ENCODE measurements at regions not wholly inside any gene's neighbourhood (a gene's known extent, or its start where the extent isn't known, plus 50 kb on each side); places are given as distances from the start of the nearest gene placed in this dataset.
A peak's percentile ranks its signal among the peaks of the same experiment; 100 is the strongest.

- no peak for ATAC-seq (ENCODE audit: poor library complexity)
- intact Hi-C loops (cut with DNase I): no loop called here
- no peak for DNase-seq
These were observed 138.0 kb upstream of the GLI2 start for GRCh38 chr2:120597595-120598193.

- intact Hi-C loops (cut with DNase I): no loop called here
- DNase-seq: no peak
- no peak for ATAC-seq (ENCODE audit: poor library complexity)
These were observed 137.3 kb upstream of the GLI2 start for GRCh38 chr2:120598416-120598815.

GRCh38 chr2:120599072-120599471 is 136.6 kb upstream of the GLI2 start:
- no peak for DNase-seq
- intact Hi-C loops (cut with DNase I): no loop called here

GRCh38 chr2:120599656-120600055 is 136.0 kb upstream of the GLI2 start:
- no peak for ATAC-seq (ENCODE audit: poor library complexity)
- DNase-seq: no peak
- intact Hi-C loops (cut with DNase I): no loop called here

More at GRCh38 chr2:120599072-120599471, 136.6 kb upstream of the GLI2 start:
- no peak for ATAC-seq (ENCODE audit: poor library complexity)

- intact Hi-C loops (cut with DNase I): no loop called here
- DNase-seq (no peak), ATAC-seq (ENCODE audit: poor library complexity) (no peak)
These were observed 135.3 kb upstream of the GLI2 start for GRCh38 chr2:120600335-120600734.

DNA sequence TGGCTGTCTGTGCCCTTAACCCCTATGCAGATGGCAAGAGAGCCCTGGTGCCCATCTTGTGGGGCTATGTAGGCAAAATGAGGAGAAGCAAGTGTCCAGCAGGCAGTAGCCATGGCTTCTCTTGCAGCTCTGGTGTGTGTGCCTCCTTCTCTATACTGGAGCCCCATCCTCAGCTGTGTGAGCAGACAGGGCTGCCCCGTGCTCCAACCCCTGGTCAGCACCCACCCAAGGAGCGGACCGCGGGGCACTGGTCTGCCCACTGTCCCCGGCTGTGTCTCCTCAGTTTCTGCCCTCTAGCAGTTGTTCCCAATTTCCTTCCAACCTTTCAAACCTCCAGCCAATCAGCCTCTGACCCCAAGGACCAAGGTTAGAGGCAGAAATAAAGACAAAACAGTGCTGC is 134.9 kb upstream of the GLI2 start:
- ATAC-seq (ENCODE audit: poor library complexity) (no peak), DNase-seq (no peak)
- intact Hi-C loops (cut with DNase I): no loop called here

DNA sequence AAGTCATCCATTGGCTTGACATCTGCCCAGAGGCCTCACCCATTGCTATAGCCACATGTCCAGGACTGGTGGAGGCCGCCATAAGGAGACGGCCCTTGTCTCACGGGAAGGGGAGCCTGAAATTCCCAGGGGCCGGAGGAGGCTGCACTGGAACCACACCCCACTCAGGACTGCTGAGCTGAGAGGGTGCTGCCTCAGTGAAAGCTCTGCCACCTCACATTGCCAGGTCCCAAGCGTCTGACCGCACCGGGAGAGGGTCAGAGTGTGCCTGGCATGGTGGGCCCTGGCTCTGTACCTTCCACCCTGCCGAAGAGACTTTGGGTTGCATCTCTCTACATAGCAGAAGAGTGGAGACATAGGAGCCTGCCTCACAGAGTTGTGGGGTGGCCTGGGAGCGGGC is 134.1 kb upstream of the GLI2 start:
- ATAC-seq (ENCODE audit: poor library complexity) (no peak), DNase-seq (peak; percentile 16)
- intact Hi-C loops (cut with DNase I): no loop called here

GRCh38 chr2:120602251-120602650 is 133.4 kb upstream of the GLI2 start:
- no peak for ATAC-seq (ENCODE audit: poor library complexity)
- DNase-seq: peak; percentile 17
- intact Hi-C loops (cut with DNase I): no loop called here

DNA sequence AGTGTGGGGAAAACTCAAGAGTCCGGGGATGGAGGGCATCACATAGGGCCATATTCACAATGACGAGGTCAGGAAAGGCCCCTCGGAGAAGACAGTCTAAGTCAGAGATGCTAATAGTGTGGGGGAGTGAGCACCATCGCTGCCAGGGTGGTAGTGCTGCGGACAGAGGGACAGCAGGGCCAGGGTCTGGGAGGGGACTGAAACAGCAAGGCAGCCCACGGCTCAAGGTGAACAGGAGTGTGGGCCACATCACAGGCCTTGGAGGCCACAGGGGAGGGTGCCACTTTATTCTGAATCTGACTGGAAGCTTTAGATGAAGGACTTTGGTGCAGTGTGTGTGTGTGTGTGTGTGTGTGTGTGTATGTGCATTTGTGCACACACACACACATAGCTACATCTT is 130.9 kb upstream of the GLI2 start:
- DNase-seq (no peak), ATAC-seq (ENCODE audit: poor library complexity) (no peak)
- intact Hi-C loops (cut with DNase I): no loop called here

DNA sequence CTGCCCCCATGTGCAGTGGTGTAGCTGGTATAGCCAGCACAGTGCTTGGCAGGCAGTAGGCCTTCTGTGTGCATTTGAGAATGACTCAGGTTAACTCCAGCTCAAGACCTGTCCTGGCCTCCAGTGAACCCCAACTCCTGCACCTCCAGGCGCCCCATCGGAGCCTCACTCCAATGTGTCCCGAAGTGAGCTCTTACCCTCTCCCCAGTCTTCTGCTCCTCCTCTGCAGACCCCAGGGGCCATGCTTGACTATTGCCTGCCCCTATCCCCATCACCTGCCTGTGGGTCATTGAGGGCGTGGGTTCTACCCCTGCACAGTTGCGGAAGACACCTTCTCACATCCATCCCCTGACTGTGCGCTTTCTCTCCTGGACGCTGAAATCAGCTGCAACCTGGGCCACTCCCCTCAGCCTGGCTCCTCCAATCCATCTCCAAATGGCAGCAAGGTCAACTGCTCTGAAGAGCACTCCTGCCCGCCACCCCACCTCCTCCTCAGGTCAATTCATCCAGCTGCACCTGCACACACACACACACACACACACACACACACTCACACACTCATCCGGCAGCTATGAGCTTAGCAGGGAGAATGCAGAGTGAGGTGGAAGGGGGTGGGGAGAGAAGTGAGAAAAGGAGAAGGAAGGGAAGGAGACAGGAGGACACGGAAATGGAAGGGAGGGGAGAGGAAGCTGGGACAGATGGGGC is 130.3 kb upstream of the GLI2 start:
- intact Hi-C loops (cut with DNase I): no loop called here
- ATAC-seq (ENCODE audit: poor library complexity) (peak; percentile 28), DNase-seq (no peak)

GRCh38 chr2:120606280-120606679 is 129.4 kb upstream of the GLI2 start:
- no peak for ATAC-seq (ENCODE audit: poor library complexity)
- intact Hi-C loops (cut with DNase I): no loop called here

DNA sequence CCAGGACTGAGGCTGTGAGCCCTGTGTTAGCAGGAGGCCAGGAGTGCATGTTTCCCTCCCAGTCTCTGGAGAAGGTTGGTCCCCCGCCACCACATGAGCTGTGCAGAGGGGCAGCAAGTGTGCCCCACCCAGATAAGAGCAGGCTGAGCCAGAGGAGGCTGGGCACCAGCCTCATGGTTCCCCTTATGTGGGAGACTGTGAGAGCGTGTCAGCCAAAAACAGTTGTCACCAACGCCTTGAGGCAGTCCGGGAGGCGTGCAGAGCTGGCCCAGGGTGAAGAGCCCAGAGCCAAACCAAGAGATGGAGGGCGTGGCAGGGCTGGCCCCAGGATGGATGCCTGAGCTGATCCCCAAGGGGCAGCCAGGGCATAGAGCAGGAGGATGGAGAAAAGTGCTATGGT is 128.7 kb upstream of the GLI2 start:
- ATAC-seq (ENCODE audit: poor library complexity): peak; percentile 49
- DNase-seq: no peak
- intact Hi-C loops (cut with DNase I): no loop called here

More at GRCh38 chr2:120606280-120606679, 129.4 kb upstream of the GLI2 start:
- DNase-seq: no peak

DNA sequence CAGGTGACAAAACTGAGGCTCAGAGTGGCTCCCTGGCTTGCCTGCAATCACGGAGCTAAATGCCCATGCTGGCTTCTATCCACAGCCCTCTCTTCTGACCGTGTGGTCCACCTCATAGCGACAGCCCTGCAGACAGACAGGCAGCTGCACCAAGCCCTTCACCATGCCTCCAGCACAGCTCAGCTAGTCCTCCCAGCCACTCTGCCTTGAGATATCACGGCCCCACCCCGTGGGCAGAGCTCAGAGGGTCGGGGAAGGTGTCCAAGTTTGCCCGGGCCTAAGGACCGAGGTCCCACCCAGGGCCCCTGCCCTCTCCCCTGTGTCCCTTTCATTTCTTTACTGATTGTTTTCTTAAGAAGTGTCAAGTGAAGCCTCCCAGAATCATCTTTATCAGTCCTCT is 128.2 kb upstream of the GLI2 start:
- ATAC-seq (ENCODE audit: poor library complexity): no peak
- intact Hi-C loops (cut with DNase I): no loop called here
- DNase-seq: no peak

DNA sequence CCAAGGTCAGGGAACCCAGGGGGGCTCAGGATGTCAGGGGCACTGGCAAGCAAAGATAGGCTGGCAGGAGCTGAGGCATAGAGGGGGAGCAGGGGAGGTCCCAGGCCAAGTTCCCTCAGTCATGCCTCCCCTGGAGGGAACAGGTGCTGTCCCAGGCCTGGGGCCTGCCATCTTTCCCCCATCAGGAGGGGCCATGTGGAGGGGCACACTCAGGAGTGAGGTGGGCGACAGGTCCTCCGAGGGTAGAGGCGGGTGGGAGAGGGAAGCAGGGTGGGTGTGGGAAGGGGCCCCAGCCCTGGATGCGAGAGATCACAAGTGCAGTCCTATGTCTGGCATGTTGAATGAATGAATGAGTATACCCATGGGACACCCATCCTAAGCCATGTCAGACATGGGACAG is 127.7 kb upstream of the GLI2 start:
- DNase-seq: peak; percentile 22
- intact Hi-C loops (cut with DNase I): no loop called here

DNA sequence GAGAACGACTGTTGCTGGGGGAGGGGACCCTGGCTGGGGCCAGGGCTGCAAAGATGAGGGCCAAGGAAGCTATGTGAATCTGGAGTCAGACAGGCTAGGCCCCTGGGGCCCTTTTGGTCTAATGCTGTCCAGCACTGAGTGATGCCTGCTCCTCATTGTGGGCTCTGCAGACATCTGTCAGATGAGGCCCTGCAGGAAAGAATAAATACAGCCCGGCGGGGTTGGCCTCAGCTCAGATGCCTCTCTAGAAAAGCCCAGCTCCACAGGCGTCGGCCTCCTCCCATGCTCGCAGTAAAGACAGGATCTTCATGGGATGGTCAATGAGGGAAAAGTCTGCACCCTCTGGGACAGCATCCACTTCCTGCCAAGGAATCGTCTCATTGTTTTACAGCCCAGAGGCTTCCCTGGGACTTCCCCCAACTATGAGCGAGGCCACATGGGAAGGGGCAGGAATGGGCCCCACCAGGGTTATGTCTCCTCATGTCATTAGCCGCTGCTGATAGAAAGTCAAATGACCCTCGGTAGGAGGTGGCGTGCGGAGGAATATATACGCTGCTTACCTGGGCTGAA is 125.8 kb upstream of the GLI2 start:
- intact Hi-C loops (cut with DNase I): no loop called here
- ATAC-seq (ENCODE audit: poor library complexity): no peak
- DNase-seq: peak; percentile 18

More for the DNA sequence above, 127.7 kb upstream of the GLI2 start:
- ATAC-seq (ENCODE audit: poor library complexity): no peak

- ATAC-seq (ENCODE audit: poor library complexity): no peak
- peak; percentile 22 for DNase-seq
- intact Hi-C loops (cut with DNase I): no loop called here
These were observed 124.7 kb upstream of the GLI2 start for GRCh38 chr2:120611016-120611415.

DNA sequence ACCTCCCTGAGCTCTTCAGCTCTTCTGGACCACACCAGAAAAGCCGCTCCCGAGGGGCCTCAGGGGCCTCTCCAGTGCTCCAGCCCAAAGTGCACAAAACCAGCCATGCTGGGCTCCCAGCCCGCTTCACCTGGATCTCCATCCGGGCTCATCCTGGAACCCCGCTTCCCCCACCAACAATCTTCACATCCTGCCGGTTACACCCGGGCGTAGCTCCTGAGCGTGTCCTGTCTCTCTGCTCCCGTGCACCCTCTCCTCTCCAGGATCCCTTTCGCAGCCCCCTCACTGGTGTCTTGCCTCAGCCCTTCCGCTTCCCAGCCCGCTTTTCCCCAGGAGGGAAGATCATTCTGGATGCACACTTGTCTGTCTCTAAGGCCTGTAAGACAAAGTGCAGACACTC is 123.7 kb upstream of the GLI2 start:
- intact Hi-C loops (cut with DNase I): no loop called here
- peak; percentile 21 for DNase-seq
- no peak for ATAC-seq (ENCODE audit: poor library complexity)

- intact Hi-C loops (cut with DNase I): no loop called here
- DNase-seq: no peak
- no peak for ATAC-seq (ENCODE audit: poor library complexity)
These were observed 123.2 kb upstream of the GLI2 start for GRCh38 chr2:120612471-120612870.

- no peak for ATAC-seq (ENCODE audit: poor library complexity)
- peak; percentile 23 for DNase-seq
- intact Hi-C loops (cut with DNase I): no loop called here
These were observed 122.7 kb upstream of the GLI2 start for GRCh38 chr2:120612931-120613330.

Data from Right ventricle myocardium superior (tissue), 1 donor.